Neuronal stem cell (in vitro differentiated cells): ENCODE measurements at regions not wholly inside any gene's neighbourhood (a gene's known extent, or its start where the extent isn't known, plus 50 kb on each side); places are given as distances from the start of the nearest gene placed in this dataset.

ENCODE experiments used
- DNase-seq: peaks from one replicate; pipeline ENCODE4 v3.0.0-alpha.2; 2013; ENCODE audit warnings: low spot score
- H2AFZ ChIP-seq: one replicate; pipeline ENCODE4 v1.6.1; 2013; ENCODE audit warnings: mild to moderate bottlenecking, low read length, inconsistent platforms
- H2AK5ac ChIP-seq: 2 replicates; pipeline ENCODE4 v1.6.1; 2013; ENCODE audit warnings: low read depth, mild to moderate bottlenecking, inconsistent platforms, low read length, moderate library complexity, mixed read lengths
- H2BK120ac ChIP-seq: 2 replicates; pipeline ENCODE4 v1.6.1; 2013; ENCODE audit warnings: low read depth, mild to moderate bottlenecking, inconsistent platforms, low read length, moderate library complexity, mixed read lengths
- H2BK12ac ChIP-seq: one replicate; pipeline ENCODE4 v1.6.1; 2013; ENCODE audit warnings: low read length, inconsistent platforms
- H2BK15ac ChIP-seq: 2 replicates; pipeline ENCODE4 v1.6.1; 2013; ENCODE audit warnings: mild to moderate bottlenecking, low read length, inconsistent platforms, mixed read lengths
- H2BK5ac ChIP-seq: one replicate; pipeline ENCODE4 v1.6.1; 2013; ENCODE audit warnings: inconsistent platforms, mild to moderate bottlenecking, low read length, moderate library complexity
- H3K14ac ChIP-seq: one replicate; pipeline ENCODE4 v1.6.1; 2013; ENCODE audit warnings: low read length, inconsistent platforms
- H3K18ac ChIP-seq: 2 replicates; pipeline ENCODE4 v1.6.1; 2013; ENCODE audit warnings: low read length, inconsistent platforms
- H3K23ac ChIP-seq: 2 replicates; pipeline ENCODE4 v1.6.1; 2013; ENCODE audit warnings: low read depth, mild to moderate bottlenecking, mixed read lengths, low read length, inconsistent platforms; ENCODE audit not compliant: poor library complexity
- H3K27ac ChIP-seq: replicated peaks from 3 replicates; pipeline ENCODE4 v1.5.1; 2013; ENCODE audit warnings: low read length, inconsistent platforms
- H3K27me3 ChIP-seq, 3 experiments: 2 replicates each; pipeline ENCODE4 v1.6.1; 2013; ENCODE audit warnings: low read length in 3 of 3, mild to moderate bottlenecking in 2 of 3, inconsistent platforms in 1 of 3, low read depth in 1 of 3, mixed read lengths in 1 of 3, moderate library complexity in 1 of 3; ENCODE audit not compliant: control insufficient read depth in 3 of 3, insufficient read depth in 3 of 3
- H3K36me3 ChIP-seq, 2 donors: replicated peaks in 1 of 2; 2 replicates each; pipeline ENCODE4 v1.6.1; 2013; ENCODE audit warnings: low read length in 2 of 2; ENCODE audit not compliant: control insufficient read depth in 2 of 2, insufficient read depth in 2 of 2
- H3K4ac ChIP-seq: 2 replicates; pipeline ENCODE4 v1.6.1; 2013; ENCODE audit warnings: inconsistent platforms, mild to moderate bottlenecking, low read length, moderate library complexity
- H3K4me1 ChIP-seq, 2 donors: 1 replicate in 1 of 2; 2 replicates in 1 of 2; pipeline ENCODE4 v1.6.1; 2013; ENCODE audit warnings: low read length in 2 of 2, low read depth in 1 of 2; ENCODE audit not compliant: control insufficient read depth in 2 of 2, insufficient read depth in 1 of 2
- H3K4me2 ChIP-seq: one replicate; pipeline ENCODE4 v1.6.1; 2013; ENCODE audit warnings: mild to moderate bottlenecking, low read length, inconsistent platforms; ENCODE audit not compliant: insufficient read depth, poor library complexity, severe bottlenecking
- H3K4me3 ChIP-seq, 2 donors: 2 replicates each; pipeline ENCODE4 v1.5.1; 2013; ENCODE audit warnings: low read length in 2 of 2, mild to moderate bottlenecking in 2 of 2, inconsistent platforms in 1 of 2, moderate library complexity in 1 of 2
- H3K79me1 ChIP-seq: one replicate; pipeline ENCODE4 v1.6.1; 2013; ENCODE audit warnings: low read depth, mild to moderate bottlenecking, inconsistent platforms, low read length, moderate library complexity
- H3K9ac ChIP-seq: one replicate; pipeline ENCODE4 v1.6.1; 2013; ENCODE audit warnings: mild to moderate bottlenecking, low read depth, low read length, inconsistent platforms; ENCODE audit not compliant: poor library complexity
- H3K9me3 ChIP-seq, 2 donors: replicated peaks in 1 of 2; 2 replicates each; pipeline versions ENCODE3 to v1.6.1; 2013; ENCODE audit warnings: low read length in 2 of 2, mild to moderate bottlenecking in 2 of 2, inconsistent platforms in 1 of 2, low read depth in 1 of 2, mixed read lengths in 1 of 2, moderate library complexity in 1 of 2; ENCODE audit not compliant: control insufficient read depth in 2 of 2, insufficient read depth in 1 of 2
- H4K8ac ChIP-seq: one replicate; pipeline ENCODE4 v1.6.1; 2013; ENCODE audit warnings: low read depth, mild to moderate bottlenecking, inconsistent platforms, low read length, moderate library complexity
- H4K91ac ChIP-seq: one replicate; pipeline ENCODE4 v1.6.1; 2013; ENCODE audit warnings: low read length, low read depth, mild to moderate bottlenecking, inconsistent platforms; ENCODE audit not compliant: poor library complexity
- WGBS, 2 donors: extraction: QIAGEN DNeasy Blood & Tissue Kit; methylation state at CpG; one replicate each; pipeline ENCODE4 v1.1.7; 2013; ENCODE audit warnings: missing lambda C conversion rate in 2 of 2, mixed read lengths in 1 of 2; ENCODE audit not compliant: insufficient read length in 2 of 2, insufficient replicate concordance in 1 of 2; ENCODE audit errors: extremely low coverage in 2 of 2; 5-methylcytosine and 5-hydroxymethylcytosine counted together

- H3K27ac ChIP-seq: no peak overlapping the region
Measured at GRCh38 chr15:57819646-57820045, 113.1 kb downstream of the POLR2M start.

GRCh38 chr15:57820119-57820518, 113.6 kb downstream of the POLR2M start:
- Histone ChIP-seq H3K9ac (no peak overlapping the region), H3K4ac (no peak overlapping the region), H3K79me1 (no peaks in the 10 kb centered on the region), H4K91ac (no peak overlapping the region), H2BK5ac (no peak overlapping the region), H4K8ac (no peak overlapping the region), H3K4me2 (no peak overlapping the region), H2BK12ac (no peak overlapping the region), H3K18ac (no peak overlapping the region), H3K4me3 (no peak overlapping the region), H3K4me1 (no peaks in the 10 kb centered on the region), H2AFZ (no peak overlapping the region), H2BK120ac (no peak overlapping the region), H2BK15ac (no peak overlapping the region), H3K23ac (no peak overlapping the region), H3K27me3 (peaks cover 0 to 9% (median 0%) of the 10 kb centered on the region in 3 experiments), H2AK5ac (no peak overlapping the region), H3K36me3 (no peaks in the 10 kb centered on the region), H3K9me3 (no peaks in the 10 kb centered on the region), H3K27ac (no peak overlapping the region), H3K14ac (no peak overlapping the region)
- DNase-seq: no peak
- WGBS, 2 donors: no CpG with 5 or more reads among the region's 2 CpGs

More at GRCh38 chr15:57819646-57820045, 113.1 kb downstream of the POLR2M start:
- no peak overlapping the region for H2BK12ac ChIP-seq
- DNase-seq: no peak
- H2AK5ac ChIP-seq: no peak overlapping the region
- no CpG with 5 or more reads among the region's 4 CpGs for WGBS, 2 donors
- H3K79me1 ChIP-seq: no peaks in the 10 kb centered on the region
- no peak overlapping the region for H3K9ac ChIP-seq
- H3K4me1 ChIP-seq: no peaks in the 10 kb centered on the region
- no peak overlapping the region for H3K18ac ChIP-seq
- H3K14ac ChIP-seq: no peak overlapping the region
- H3K4me2 ChIP-seq: no peak overlapping the region
- H2BK15ac ChIP-seq: no peak overlapping the region
- H3K4ac ChIP-seq: no peak overlapping the region
- H3K36me3 ChIP-seq: no peaks in the 10 kb centered on the region
- no peak overlapping the region for H4K8ac ChIP-seq
- H2BK120ac ChIP-seq: no peak overlapping the region
- H3K27me3 ChIP-seq: peaks cover 0 to 9% (median 0%) of the 10 kb centered on the region in 3 experiments
- H2AFZ ChIP-seq: no peak overlapping the region
- no peak overlapping the region for H4K91ac ChIP-seq
- H3K23ac ChIP-seq: no peak overlapping the region
- H2BK5ac ChIP-seq: no peak overlapping the region
- no peak overlapping the region for H3K4me3 ChIP-seq
- no peaks in the 10 kb centered on the region for H3K9me3 ChIP-seq

GRCh38 chr15:57821826-57822225, 115.3 kb downstream of the POLR2M start:
- H3K4ac ChIP-seq: no peak overlapping the region
- H2BK12ac ChIP-seq: no peak overlapping the region
- H3K23ac ChIP-seq: no peak overlapping the region
- H3K14ac ChIP-seq: no peak overlapping the region
- no peak overlapping the region for H3K4me2 ChIP-seq
- H2BK5ac ChIP-seq: no peak overlapping the region
- no peaks in the 10 kb centered on the region for H3K36me3 ChIP-seq
- H2BK120ac ChIP-seq: no peak overlapping the region
- H3K4me3 ChIP-seq: no peak overlapping the region
- WGBS, 2 donors: no CpG with 5 or more reads among the region's 2 CpGs
- no peak for DNase-seq
- no peak overlapping the region for H2BK15ac ChIP-seq
- H3K9ac ChIP-seq: no peak overlapping the region
- H3K27me3 ChIP-seq: peaks cover 0 to 5% (median 0%) of the 10 kb centered on the region in 3 experiments
- H3K79me1 ChIP-seq: no peaks in the 10 kb centered on the region
- no peaks in the 10 kb centered on the region for H3K4me1 ChIP-seq
- H4K91ac ChIP-seq: no peak overlapping the region
- H2AFZ ChIP-seq: no peak overlapping the region
- no peak overlapping the region for H3K27ac ChIP-seq
- no peak overlapping the region for H2AK5ac ChIP-seq
- no peak overlapping the region for H4K8ac ChIP-seq
- no peak overlapping the region for H3K18ac ChIP-seq
- H3K9me3 ChIP-seq: no peaks in the 10 kb centered on the region

GRCh38 chr15:57823325-57823882, 116.9 kb downstream of the POLR2M start:
- Histone ChIP-seq H3K18ac (no peak overlapping the region), H3K4me3 (no peak overlapping the region), H2BK5ac (no peak overlapping the region), H4K91ac (no peak overlapping the region), H2AK5ac (no peak overlapping the region), H2BK15ac (no peak overlapping the region), H2BK120ac (no peak overlapping the region), H3K4ac (no peak overlapping the region), H3K27ac (no peak overlapping the region), H3K4me1 (no peaks in the 10 kb centered on the region), H3K4me2 (no peak overlapping the region), H3K79me1 (no peaks in the 10 kb centered on the region), H3K14ac (no peak overlapping the region), H3K36me3 (no peaks in the 10 kb centered on the region), H3K9me3 (no peaks in the 10 kb centered on the region), H3K27me3 (peaks cover 0 to 3% (median 0%) of the 10 kb centered on the region in 3 experiments), H2BK12ac (no peak overlapping the region), H2AFZ (no peak overlapping the region), H3K9ac (no peak overlapping the region), H3K23ac (no peak overlapping the region), H4K8ac (no peak overlapping the region)
- no CpG with 5 or more reads among the region's 6 CpGs for WGBS, 2 donors
- no peak for DNase-seq
